ENCODE measurements at regions not wholly inside any gene's neighbourhood (a gene's known extent, or its start where the extent isn't known, plus 50 kb on each side); places are given as distances from the start of the nearest gene placed in this dataset.
A peak's percentile ranks its signal among the peaks of the same experiment; 100 is the strongest.

DNA sequence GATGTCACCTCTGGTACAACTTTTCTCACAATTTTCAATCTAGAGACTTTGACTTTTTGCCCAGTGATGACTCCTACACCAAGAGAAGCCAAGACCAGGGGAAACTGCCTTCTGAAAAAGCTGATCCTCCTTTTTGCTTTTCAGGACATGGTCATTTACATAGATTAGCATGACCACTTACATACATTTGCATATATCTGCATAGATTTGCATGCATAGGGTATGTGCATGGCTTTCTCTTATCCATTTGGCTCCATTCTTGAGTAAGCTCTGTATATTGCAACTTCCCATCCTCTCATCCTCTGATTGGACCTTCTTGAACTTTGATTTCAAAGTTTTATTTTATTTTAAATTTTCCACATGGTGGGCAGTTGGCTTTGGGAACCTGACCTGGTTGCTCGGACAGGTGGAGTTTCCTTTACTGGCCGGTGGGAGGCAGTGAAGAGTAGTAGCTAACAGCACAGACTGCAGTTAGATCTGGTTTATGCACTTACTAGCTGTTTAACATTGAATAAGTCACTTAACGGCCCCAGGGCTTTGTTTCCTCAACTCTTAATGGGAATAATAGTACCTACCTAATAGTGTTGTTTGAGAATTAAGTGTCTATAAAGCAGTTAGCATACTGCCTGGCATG is 92.9 kb downstream of the GPR139 start:
- H3K4me3 ChIP-seq (ENCODE audit: low read depth, low read length): no peak overlapping the region
- TF ChIP-seq, protein P1, sequence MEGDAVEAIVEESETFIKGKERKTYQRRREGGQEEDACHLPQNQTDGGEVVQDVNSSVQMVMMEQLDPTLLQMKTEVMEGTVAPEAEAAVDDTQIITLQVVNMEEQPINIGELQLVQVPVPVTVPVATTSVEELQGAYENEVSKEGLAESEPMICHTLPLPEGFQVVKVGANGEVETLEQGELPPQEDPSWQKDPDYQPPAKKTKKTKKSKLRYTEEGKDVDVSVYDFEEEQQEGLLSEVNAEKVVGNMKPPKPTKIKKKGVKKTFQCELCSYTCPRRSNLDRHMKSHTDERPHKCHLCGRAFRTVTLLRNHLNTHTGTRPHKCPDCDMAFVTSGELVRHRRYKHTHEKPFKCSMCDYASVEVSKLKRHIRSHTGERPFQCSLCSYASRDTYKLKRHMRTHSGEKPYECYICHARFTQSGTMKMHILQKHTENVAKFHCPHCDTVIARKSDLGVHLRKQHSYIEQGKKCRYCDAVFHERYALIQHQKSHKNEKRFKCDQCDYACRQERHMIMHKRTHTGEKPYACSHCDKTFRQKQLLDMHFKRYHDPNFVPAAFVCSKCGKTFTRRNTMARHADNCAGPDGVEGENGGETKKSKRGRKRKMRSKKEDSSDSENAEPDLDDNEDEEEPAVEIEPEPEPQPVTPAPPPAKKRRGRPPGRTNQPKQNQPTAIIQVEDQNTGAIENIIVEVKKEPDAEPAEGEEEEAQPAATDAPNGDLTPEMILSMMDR (IDR thresholded peaks at IDR 0.05; ENCODE audit: borderline replicate concordance, insufficient read depth, low read depth, low read length): peak; percentile 50

DNA sequence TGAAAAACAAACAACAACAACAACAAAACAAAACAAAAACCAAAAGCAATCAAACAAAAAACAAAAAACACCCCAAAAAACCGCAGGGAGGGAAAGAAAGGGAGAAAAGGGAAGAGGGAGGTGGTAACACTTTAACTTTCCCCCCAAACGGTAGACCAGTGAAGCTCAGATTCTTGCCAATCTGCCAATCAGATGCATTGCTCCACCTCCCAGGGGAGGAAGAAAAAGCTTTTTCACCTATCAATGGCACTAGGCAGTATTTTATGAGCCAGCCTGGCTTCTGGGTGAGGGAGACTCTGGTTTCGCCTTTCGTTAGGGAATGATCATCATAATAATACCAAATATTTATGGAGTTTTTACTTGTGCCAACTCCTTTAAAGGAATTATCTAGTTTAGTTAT is 94.1 kb downstream of the GPR139 start:
- TF ChIP-seq, protein P1 (IDR thresholded peaks at IDR 0.05; ENCODE audit: borderline replicate concordance, insufficient read depth, low read depth, low read length): no peak
- no peak overlapping the region for H3K4me3 ChIP-seq (ENCODE audit: low read depth, low read length)

DNA sequence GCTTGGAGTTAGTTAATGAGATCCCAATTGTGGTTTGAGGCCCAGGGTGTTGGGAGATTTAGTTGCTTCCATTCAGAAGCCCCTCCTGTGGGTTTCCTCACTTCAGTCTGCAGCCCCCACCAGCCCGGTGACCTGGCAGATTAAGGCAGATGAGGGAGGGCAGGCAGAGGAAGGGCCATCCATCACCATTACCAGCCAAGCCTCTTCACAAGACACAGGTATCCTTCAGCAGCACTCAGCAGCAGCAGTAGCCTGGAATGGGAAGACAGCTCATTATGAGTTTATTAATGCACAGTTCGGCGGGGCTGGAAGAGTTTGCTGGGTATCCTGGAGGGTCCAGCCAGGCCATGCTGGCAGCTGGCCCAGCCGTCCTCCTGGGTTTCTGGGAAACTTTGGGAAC is 90.0 kb upstream of the GPRC5B start:
- TF ChIP-seq, protein P1 (IDR thresholded peaks at IDR 0.05; ENCODE audit: borderline replicate concordance, insufficient read depth, low read depth, low read length): no peak
- no peak overlapping the region for H3K4me3 ChIP-seq (ENCODE audit: low read depth, low read length)

DNA sequence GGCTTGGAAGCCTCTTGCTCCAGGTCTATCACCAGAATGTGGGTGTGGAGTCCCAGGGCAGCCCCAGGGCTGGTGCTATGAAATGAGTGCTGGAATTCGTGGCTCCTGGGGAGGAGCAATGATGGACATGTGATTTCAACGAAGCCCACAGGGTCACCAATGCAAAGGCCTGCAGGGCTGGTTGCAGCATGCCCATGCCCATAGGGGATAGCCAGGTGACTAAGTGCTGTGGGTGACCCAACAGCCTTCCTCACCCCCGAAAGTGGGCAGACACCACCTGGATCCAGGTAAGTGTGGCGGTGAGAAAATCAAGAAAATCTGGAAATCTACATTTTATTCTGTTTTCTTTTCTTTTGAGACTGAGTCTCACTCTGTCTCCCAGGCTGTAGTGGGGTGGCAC is 87.5 kb upstream of the GPRC5B start:
- H3K4me3 ChIP-seq (ENCODE audit: low read depth, low read length): no peak overlapping the region
- TF ChIP-seq, protein P1 (IDR thresholded peaks at IDR 0.05; ENCODE audit: borderline replicate concordance, insufficient read depth, low read depth, low read length): no peak

DNA sequence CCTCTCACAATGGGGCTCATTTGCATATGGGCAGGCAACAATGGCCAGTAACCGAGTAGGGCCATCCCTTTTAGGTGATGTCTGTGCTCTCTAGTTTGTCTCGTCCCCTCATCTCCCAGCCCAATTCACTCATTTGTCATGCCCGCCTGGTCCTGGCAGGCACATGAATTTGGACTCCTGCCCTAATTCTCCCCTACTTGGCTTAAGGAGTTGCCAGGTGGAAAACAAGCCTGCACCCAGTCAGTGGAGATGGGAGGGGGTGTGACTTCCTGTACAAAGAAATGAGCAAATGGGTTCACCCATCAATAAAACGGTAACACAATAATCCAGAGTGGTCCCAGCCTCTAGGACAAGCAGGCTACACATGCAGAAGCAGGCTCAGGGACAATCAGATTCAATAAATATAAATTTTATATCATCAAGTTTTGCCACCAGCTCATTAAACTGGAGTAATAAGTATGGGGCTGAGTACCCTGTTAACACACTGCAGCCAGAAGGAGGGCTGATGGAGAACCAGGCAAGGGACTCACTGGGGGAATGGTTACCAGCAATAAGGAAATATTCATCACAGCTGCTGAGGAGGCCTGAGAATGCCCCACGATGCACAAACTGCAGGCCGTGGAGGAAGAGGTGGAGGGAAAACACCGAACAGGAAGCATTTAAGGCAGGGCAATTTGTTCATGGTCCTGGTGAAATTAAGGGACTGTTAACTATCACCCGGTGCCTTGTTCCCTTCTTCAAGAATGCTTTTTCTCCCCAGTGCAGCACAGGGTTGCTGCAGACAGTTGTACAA is 84.4 kb upstream of the GPRC5B start:
- no peak overlapping the region for H3K4me3 ChIP-seq (ENCODE audit: low read depth, low read length)
- TF ChIP-seq, protein P1 (IDR thresholded peaks at IDR 0.05; ENCODE audit: borderline replicate concordance, insufficient read depth, low read depth, low read length): no peak

DNA sequence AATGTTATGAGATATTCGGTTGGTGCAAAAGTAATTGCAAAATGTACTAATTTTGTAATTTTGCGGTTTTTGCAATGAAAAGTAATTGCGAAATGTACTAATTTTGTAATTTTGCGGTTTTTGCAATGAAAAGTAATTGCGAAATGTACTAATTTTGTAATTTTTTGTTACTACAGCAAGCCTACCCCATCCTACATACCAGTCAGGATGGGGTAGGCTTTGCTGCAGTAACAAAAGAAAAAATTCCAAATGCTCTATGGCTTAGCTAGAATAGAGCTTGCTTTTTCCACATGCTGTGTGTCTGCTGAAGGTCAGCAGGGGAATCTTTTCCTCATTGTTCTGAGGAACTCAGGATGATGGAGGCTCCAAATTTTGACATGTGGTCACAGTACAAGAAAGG is 83.3 kb upstream of the GPRC5B start:
- TF ChIP-seq, protein P1 (IDR thresholded peaks at IDR 0.05; ENCODE audit: borderline replicate concordance, insufficient read depth, low read depth, low read length): no peak

DNA sequence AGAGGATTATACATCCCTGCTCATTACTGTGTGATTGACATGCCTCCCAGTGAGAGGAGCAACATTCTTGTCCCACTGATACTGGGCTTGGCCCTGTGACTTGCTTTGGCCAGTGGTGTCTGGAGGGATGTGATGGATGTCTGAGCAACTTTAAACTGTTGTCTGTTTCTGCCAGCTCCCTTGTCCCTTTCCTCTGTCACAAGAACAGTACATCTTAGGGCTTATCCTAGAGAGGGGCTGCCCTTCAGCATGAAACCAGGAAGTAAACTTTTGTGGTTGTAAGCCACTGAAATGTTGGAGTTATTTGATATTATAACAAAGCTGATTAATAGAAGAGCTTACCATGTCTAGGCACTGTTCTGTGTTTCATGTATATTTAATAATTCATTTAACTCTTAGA is 82.9 kb upstream of the GPRC5B start:
- TF ChIP-seq, protein P1 (IDR thresholded peaks at IDR 0.05; ENCODE audit: borderline replicate concordance, insufficient read depth, low read depth, low read length): no peak
- no peak overlapping the region for H3K4me3 ChIP-seq (ENCODE audit: low read depth, low read length)

More for the DNA sequence above, 83.3 kb upstream of the GPRC5B start:
- H3K4me3 ChIP-seq (ENCODE audit: low read depth, low read length): no peak overlapping the region

Measured in GM12875 (cell line).